Peyer's patch (tissue), 4 donors: ENCODE measurements at regions not wholly inside any gene's neighbourhood (a gene's known extent, or its start where the extent isn't known, plus 50 kb on each side); places are given as distances from the start of the nearest gene placed in this dataset.

Experiments
- CTCF ChIP-seq, 6 experiments: fragments of 450-650 bp in 4 of 6; fragments of 200-600 bp in 2 of 6; sonication (generic) in 1 of 6; IDR thresholded peaks; one replicate each; pipeline ENCODE4 v1.5.1; 2017 to 2019; ENCODE audit warnings: antibody characterized with exemption in 6 of 6, mild to moderate bottlenecking in 3 of 6, moderate library complexity in 1 of 6
- POLR2A ChIP-seq, 2 donors: fragments of 450-650 bp; IDR thresholded peaks; one replicate each; pipeline ENCODE4 v1.5.1; 2017; ENCODE audit warnings: antibody characterized with exemption in 2 of 2, mild to moderate bottlenecking in 2 of 2, moderate library complexity in 2 of 2

- TF ChIP-seq CTCF (IDR thresholded peaks at IDR 0.05) = no peak
- TF ChIP-seq POLR2A (IDR thresholded peaks at IDR 0.05) = no peak
These were observed 447.1 kb downstream of the PREX1 start for GRCh38 chr20:48380661-48381060.
